GM06990 (cell line): ENCODE measurements at regions not wholly inside any gene's neighbourhood (a gene's known extent, or its start where the extent isn't known, plus 50 kb on each side); places are given as distances from the start of the nearest gene placed in this dataset.

Experiments
- DNase-seq: peaks from one replicate; pipeline ENCODE4 v3.0.0-alpha.2; 2011; ENCODE audit not compliant: insufficient read length; ENCODE audit errors: extremely low read depth
- H3K27me3 ChIP-seq: replicated peaks from 2 replicates; pipeline ENCODE4 v1.6.0; 2011; ENCODE audit warnings: low read length; ENCODE audit not compliant: control insufficient read depth, insufficient read depth
- H3K36me3 ChIP-seq: 2 replicates; pipeline ENCODE4 v1.5.1; 2011; ENCODE audit warnings: low read length; ENCODE audit not compliant: control insufficient read depth, insufficient read depth
- H3K4me3 ChIP-seq: replicated peaks from 2 replicates; pipeline ENCODE4 v1.5.1; 2011; ENCODE audit warnings: low read depth, mild to moderate bottlenecking, control low read depth, low read length
- TF ChIP-seq, protein P1 (sequence below): IDR thresholded peaks from 2 replicates; pipeline ENCODE4 v1.5.1; 2011; ENCODE audit warnings: low read length, control low read depth, mild to moderate bottlenecking, inconsistent platforms; ENCODE audit not compliant: insufficient read depth, poor library complexity, severe bottlenecking

DNA sequence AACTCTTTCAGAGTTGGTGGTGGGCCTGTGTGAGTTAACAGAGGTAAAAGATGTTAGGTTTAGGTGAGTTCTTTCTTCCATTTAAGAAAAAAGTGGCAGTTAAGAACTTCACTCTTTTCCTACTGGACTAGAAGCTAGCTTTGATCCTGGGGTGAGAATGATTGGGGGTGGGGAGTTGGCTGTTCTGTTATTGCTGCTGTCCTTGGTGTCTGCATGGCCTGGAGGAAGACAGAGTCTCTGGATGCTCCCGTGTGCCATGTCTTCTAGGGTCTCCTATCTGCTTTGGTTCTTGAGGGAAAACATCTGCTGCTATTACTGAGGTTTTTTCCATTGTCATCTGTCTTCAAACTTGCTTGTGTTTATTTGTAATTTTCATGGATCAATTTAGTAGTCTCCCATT, 275.7 kb downstream of the HLX start:
- TF ChIP-seq, protein P1, sequence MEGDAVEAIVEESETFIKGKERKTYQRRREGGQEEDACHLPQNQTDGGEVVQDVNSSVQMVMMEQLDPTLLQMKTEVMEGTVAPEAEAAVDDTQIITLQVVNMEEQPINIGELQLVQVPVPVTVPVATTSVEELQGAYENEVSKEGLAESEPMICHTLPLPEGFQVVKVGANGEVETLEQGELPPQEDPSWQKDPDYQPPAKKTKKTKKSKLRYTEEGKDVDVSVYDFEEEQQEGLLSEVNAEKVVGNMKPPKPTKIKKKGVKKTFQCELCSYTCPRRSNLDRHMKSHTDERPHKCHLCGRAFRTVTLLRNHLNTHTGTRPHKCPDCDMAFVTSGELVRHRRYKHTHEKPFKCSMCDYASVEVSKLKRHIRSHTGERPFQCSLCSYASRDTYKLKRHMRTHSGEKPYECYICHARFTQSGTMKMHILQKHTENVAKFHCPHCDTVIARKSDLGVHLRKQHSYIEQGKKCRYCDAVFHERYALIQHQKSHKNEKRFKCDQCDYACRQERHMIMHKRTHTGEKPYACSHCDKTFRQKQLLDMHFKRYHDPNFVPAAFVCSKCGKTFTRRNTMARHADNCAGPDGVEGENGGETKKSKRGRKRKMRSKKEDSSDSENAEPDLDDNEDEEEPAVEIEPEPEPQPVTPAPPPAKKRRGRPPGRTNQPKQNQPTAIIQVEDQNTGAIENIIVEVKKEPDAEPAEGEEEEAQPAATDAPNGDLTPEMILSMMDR: no peak
- no peak for DNase-seq
- H3K36me3 ChIP-seq: no peaks in the 10 kb centered on the region
- H3K4me3 ChIP-seq: no peak overlapping the region
- no peaks in the 10 kb centered on the region for H3K27me3 ChIP-seq

DNA sequence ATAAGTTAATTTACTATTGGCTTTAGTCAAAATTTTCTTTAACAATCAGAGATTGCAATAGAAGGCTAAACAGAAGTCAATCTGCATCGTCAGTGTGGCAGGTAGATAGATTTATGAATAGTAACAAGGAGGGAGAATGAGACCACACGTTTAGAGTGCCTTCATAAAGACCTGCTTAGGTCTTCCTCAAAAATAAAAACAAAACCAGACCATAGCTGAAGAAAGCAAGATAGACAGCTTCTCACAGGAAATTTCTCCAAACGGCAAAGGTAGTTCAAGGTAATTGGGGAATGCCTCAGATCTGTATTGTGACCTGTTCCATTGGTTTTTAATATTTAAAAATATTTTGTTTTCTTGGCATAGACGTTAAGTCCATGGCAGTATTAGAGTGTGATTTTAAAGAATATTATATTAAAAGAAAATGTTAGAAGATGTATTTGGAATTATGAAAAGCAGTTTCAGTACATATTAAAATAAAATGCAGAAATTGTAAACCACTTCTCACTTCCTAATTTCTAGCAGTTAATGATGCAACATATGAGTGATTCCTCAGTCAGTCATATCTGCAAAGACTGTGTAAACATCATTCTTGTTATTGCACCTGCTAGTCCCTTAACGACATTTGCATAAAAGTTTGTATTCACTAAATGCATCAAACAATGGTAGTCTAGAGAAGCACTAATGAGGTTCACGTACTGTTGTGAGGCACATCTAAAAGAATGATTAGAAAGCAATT, 278.0 kb downstream of the HLX start:
- H3K27me3 ChIP-seq: no peaks in the 10 kb centered on the region
- TF ChIP-seq, protein P1: no peak
- no peak overlapping the region for H3K4me3 ChIP-seq
- H3K36me3 ChIP-seq: no peaks in the 10 kb centered on the region
- DNase-seq: peak; percentile 64

DNA sequence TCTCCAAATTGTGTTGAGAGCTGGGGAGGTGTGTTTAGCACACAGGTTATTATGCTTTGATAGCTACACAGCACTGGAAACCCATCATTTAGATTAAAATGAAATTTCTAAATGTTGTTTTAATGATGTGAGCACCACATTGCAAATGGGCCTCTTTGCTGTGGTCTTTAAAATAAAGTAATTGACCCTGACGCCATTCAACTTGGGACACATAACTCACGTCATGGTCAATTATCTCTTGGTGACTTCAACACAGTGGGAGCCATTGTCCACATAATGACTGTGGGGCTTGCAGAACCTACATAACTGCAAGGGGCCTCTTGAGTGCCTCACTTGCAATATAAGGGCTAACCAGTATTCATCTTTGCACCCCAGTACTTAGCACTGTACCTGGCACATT, 280.4 kb downstream of the HLX start:
- no peaks in the 10 kb centered on the region for H3K27me3 ChIP-seq
- TF ChIP-seq, protein P1: no peak
- DNase-seq: no peak
- H3K4me3 ChIP-seq: no peak overlapping the region
- no peaks in the 10 kb centered on the region for H3K36me3 ChIP-seq

DNA sequence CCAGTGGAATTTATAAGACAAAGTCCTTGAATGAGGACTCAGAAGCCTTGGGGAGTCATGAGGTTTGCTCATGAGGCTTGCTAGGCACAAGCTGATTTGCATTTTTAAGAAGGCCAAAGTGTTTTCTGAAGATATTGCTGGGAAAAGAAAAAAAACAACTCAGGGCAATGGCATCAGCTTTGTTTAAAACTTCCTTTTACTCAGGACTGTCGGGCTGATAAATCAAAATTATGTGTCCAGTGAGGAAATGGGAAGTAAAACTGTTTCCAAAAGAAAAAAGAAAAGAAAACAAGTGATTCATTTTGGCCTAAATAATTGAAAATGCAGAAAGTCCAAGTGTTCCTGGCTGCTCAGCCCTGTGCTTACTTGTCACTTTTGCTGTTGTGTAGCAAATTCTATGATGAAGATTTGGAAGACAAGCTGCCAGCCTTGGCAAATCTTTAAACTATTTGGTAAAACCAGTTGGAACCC, 282.4 kb downstream of the HLX start:
- no peak for DNase-seq
- Histone ChIP-seq H3K27me3 (no peaks in the 10 kb centered on the region; the same call in 1 of the 2 replicates), H3K4me3 (no peak overlapping the region), H3K36me3 (no peaks in the 10 kb centered on the region)
- TF ChIP-seq, protein P1: no peak

DNA sequence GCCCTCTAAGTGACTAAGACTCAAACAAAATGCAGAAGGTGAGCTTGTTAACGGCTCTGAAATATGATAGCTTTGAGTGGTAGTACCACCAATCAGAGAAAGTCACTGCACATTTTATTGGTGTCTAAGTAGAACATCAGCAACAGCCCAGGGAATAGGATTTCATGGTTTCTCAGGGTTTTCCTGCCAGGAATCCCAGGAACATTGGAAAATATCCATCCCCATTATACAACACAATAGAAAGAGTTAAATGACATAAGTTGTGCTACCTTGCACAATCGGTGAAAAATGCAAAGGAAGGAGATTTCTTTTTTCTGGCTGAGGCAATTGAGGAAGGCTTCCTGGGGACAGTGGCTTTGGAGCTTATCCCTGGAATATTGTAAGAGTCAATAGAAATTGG, 283.1 kb downstream of the HLX start:
- no peak overlapping the region for H3K4me3 ChIP-seq
- TF ChIP-seq, protein P1: no peak
- no peak for DNase-seq
- H3K36me3 ChIP-seq: no peaks in the 10 kb centered on the region
- no peaks in the 10 kb centered on the region; the same call in 1 of the 2 replicates for H3K27me3 ChIP-seq
